Stromal cell of bone marrow (primary cell): ENCODE measurements at regions not wholly inside any gene's neighbourhood (a gene's known extent, or its start where the extent isn't known, plus 50 kb on each side); places are given as distances from the start of the nearest gene placed in this dataset.
A peak's percentile ranks its signal among the peaks of the same experiment; 100 is the strongest.

Source experiments
- DNase-seq: peaks from one replicate; pipeline ENCODE4 v3.0.0-alpha.2; 2012; ENCODE audit warnings: low read depth

GRCh38 chr1:221371705-221372104 lies 370.2 kb downstream of the DUSP10 start:
- no peak for DNase-seq

GRCh38 chr1:221373795-221374194 lies 368.1 kb downstream of the DUSP10 start:
- DNase-seq = no peak

GRCh38 chr1:221376286-221376685 lies 365.6 kb downstream of the DUSP10 start:
- DNase-seq = no peak

GRCh38 chr1:221381910-221382623 lies 359.8 kb downstream of the DUSP10 start:
- DNase-seq = peak; percentile 58

GRCh38 chr1:221392453-221392852 lies 349.4 kb downstream of the DUSP10 start:
- DNase-seq = peak; percentile 90

- peak; percentile 81 for DNase-seq
These were observed 347.8 kb downstream of the DUSP10 start for GRCh38 chr1:221394011-221394544.

- no peak for DNase-seq
These were observed 345.4 kb downstream of the DUSP10 start for GRCh38 chr1:221396526-221396925.

GRCh38 chr1:221397141-221397540 lies 344.7 kb downstream of the DUSP10 start:
- DNase-seq = no peak

GRCh38 chr1:221397606-221398005 lies 344.3 kb downstream of the DUSP10 start:
- no peak for DNase-seq

- no peak for DNase-seq
These were observed 336.7 kb downstream of the DUSP10 start for GRCh38 chr1:221405146-221405545.

- no peak for DNase-seq
These were observed 333.6 kb downstream of the DUSP10 start for GRCh38 chr1:221408117-221408803.

- no peak for DNase-seq
These were observed 330.6 kb downstream of the DUSP10 start for GRCh38 chr1:221411283-221411682.

- no peak for DNase-seq
These were observed 326.9 kb downstream of the DUSP10 start for GRCh38 chr1:221414772-221415539.

GRCh38 chr1:221415651-221416050 lies 326.2 kb downstream of the DUSP10 start:
- DNase-seq = no peak

- no peak for DNase-seq
These were observed 325.7 kb downstream of the DUSP10 start for GRCh38 chr1:221416142-221416541.

- no peak for DNase-seq
These were observed 325.2 kb downstream of the DUSP10 start for GRCh38 chr1:221416723-221417122.

- no peak for DNase-seq
These were observed 323.5 kb downstream of the DUSP10 start for GRCh38 chr1:221418346-221418745.

- peak; percentile 63 for DNase-seq
These were observed 322.3 kb downstream of the DUSP10 start for GRCh38 chr1:221419513-221420095.

- DNase-seq = no peak
These were observed 312.6 kb downstream of the DUSP10 start for GRCh38 chr1:221429264-221429663.

- DNase-seq = no peak
These were observed 311.5 kb downstream of the DUSP10 start for GRCh38 chr1:221430152-221430960.

GRCh38 chr1:221431068-221431651 lies 310.7 kb downstream of the DUSP10 start:
- DNase-seq = no peak
